ENCODE measurements at regions not wholly inside any gene's neighbourhood (a gene's known extent, or its start where the extent isn't known, plus 50 kb on each side); places are given as distances from the start of the nearest gene placed in this dataset.

GRCh38 chr21:15964236-15964855 is 234.6 kb downstream of the USP25 start:
- Histone ChIP-seq H3K27ac (no peak overlapping the region), H3K27me3 (replicated peaks) (no peaks in the 10 kb centered on the region), H3K4me3 (ENCODE audit: low read depth, low read length) (no peak overlapping the region), H3K36me3 (replicated peaks) (no peaks in the 10 kb centered on the region)
- in situ Hi-C loops (cut with HindIII; ENCODE audit: low pct_ligation_motif_present, low sequenced_read_pairs) = no loop called here
- TF ChIP-seq, protein P1, sequence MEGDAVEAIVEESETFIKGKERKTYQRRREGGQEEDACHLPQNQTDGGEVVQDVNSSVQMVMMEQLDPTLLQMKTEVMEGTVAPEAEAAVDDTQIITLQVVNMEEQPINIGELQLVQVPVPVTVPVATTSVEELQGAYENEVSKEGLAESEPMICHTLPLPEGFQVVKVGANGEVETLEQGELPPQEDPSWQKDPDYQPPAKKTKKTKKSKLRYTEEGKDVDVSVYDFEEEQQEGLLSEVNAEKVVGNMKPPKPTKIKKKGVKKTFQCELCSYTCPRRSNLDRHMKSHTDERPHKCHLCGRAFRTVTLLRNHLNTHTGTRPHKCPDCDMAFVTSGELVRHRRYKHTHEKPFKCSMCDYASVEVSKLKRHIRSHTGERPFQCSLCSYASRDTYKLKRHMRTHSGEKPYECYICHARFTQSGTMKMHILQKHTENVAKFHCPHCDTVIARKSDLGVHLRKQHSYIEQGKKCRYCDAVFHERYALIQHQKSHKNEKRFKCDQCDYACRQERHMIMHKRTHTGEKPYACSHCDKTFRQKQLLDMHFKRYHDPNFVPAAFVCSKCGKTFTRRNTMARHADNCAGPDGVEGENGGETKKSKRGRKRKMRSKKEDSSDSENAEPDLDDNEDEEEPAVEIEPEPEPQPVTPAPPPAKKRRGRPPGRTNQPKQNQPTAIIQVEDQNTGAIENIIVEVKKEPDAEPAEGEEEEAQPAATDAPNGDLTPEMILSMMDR (IDR thresholded peaks at IDR 0.05; ENCODE audit: low read depth, low read length, missing control alignments) = no peak
- no peak for DNase-seq

- Histone ChIP-seq H3K4me3 (ENCODE audit: low read depth, low read length) (no peak overlapping the region), H3K27ac (no peak overlapping the region), H3K27me3 (replicated peaks) (no peaks in the 10 kb centered on the region), H3K36me3 (replicated peaks) (no peaks in the 10 kb centered on the region)
- in situ Hi-C loops (cut with HindIII; ENCODE audit: low pct_ligation_motif_present, low sequenced_read_pairs) = no loop called here
- no peak for DNase-seq
- TF ChIP-seq, protein P1 (IDR thresholded peaks at IDR 0.05; ENCODE audit: low read depth, low read length, missing control alignments) = no peak
Observed at GRCh38 chr21:15966231-15966630, 236.4 kb downstream of the USP25 start.

DNA sequence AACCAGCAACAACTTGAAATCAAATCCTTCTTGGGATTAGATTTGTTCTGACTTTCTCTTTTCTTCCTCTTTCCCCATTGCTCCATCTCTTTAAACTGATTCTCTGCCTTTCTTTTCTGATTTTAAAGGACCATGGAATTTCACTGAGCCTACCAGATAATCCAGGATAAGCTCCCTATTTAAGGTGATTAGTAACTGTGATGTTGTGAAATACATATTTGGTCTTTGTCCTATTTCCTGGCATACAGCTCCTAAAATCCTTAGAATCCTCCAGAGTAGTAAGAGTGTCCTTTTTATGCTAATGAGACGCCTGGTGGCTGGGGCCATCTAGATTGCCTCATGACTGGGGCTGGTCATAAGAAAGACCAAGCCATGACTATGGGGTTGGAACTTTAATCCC is 236.9 kb downstream of the USP25 start:
- in situ Hi-C loops (cut with HindIII; ENCODE audit: low pct_ligation_motif_present, low sequenced_read_pairs) = no loop called here
- TF ChIP-seq, protein P1 (IDR thresholded peaks at IDR 0.05; ENCODE audit: low read depth, low read length, missing control alignments) = no peak
- Histone ChIP-seq H3K27me3 (replicated peaks) (no peaks in the 10 kb centered on the region), H3K36me3 (replicated peaks) (no peaks in the 10 kb centered on the region), H3K27ac (no peak overlapping the region), H3K4me3 (ENCODE audit: low read depth, low read length) (no peak overlapping the region)
- DNase-seq = no peak

DNA sequence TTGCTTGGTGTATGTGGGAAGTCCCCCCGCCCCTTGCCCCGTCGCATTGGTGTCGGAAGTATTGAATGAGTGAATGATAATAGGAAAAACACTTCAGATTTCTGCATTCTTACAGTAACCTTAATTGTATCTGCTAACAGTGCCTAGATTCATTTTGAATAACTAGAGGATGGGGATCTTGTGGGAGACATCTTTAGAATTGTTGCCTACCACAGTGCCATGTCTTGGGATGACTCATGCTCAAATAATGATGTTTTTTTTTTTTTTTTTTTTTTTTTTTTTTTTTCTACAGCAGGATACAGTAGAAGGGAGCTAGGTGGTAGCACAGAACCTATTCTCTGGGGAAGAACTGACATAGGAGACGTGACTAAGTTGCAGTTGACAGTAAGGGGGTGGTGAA is 237.9 kb downstream of the USP25 start:
- H3K27ac ChIP-seq = no peak overlapping the region
- in situ Hi-C loops (cut with HindIII; ENCODE audit: low pct_ligation_motif_present, low sequenced_read_pairs) = no loop called here
- DNase-seq = peak; percentile 11
- no peaks in the 10 kb centered on the region for H3K36me3 ChIP-seq (replicated peaks)
- TF ChIP-seq, protein P1 (IDR thresholded peaks at IDR 0.05; ENCODE audit: low read depth, low read length, missing control alignments) = no peak
- no peaks in the 10 kb centered on the region for H3K27me3 ChIP-seq (replicated peaks)
- no peak overlapping the region for H3K4me3 ChIP-seq (ENCODE audit: low read depth, low read length)

- no peak for DNase-seq
- Histone ChIP-seq H3K27ac (no peak overlapping the region), H3K4me3 (ENCODE audit: low read depth, low read length) (no peak overlapping the region), H3K36me3 (replicated peaks) (no peaks in the 10 kb centered on the region), H3K27me3 (replicated peaks) (no peaks in the 10 kb centered on the region)
- in situ Hi-C loops (cut with HindIII; ENCODE audit: low pct_ligation_motif_present, low sequenced_read_pairs) = no loop called here
- TF ChIP-seq, protein P1 (IDR thresholded peaks at IDR 0.05; ENCODE audit: low read depth, low read length, missing control alignments) = no peak
Observed at GRCh38 chr21:15968776-15969310, 239.1 kb downstream of the USP25 start.

GRCh38 chr21:15976807-15977206 is 247.0 kb downstream of the USP25 start:
- Histone ChIP-seq H3K36me3 (replicated peaks) (no peaks in the 10 kb centered on the region), H3K27me3 (replicated peaks) (no peaks in the 10 kb centered on the region), H3K4me3 (ENCODE audit: low read depth, low read length) (no peak overlapping the region), H3K27ac (no peak overlapping the region)
- TF ChIP-seq, protein P1 (IDR thresholded peaks at IDR 0.05; ENCODE audit: low read depth, low read length, missing control alignments) = peak; percentile 61
- in situ Hi-C loops (cut with HindIII; ENCODE audit: low pct_ligation_motif_present, low sequenced_read_pairs) = no loop called here
- DNase-seq = no peak
